ENCODE measurements at regions not wholly inside any gene's neighbourhood (a gene's known extent, or its start where the extent isn't known, plus 50 kb on each side); places are given as distances from the start of the nearest gene placed in this dataset.

GRCh38 chr6:14837435-14837834 is 408.4 kb upstream of the JARID2 start:
- no peaks in the 10 kb centered on the region for H3K36me3 ChIP-seq
- H3K9me3 ChIP-seq, result no peaks in the 10 kb centered on the region
- H3K4me3 ChIP-seq, result no peak overlapping the region
- intact Hi-C loops (cut with DNase I), result no loop called here
- WGBS, 3 donors, result 96 to 97% (median 97%) methylated on average over 3 of the region's 3 CpGs
- no peak overlapping the region for H3K27ac ChIP-seq
- no peak for DNase-seq
- H3K4me1 ChIP-seq (ENCODE audit: insufficient read depth), result peaks cover 1% of the 10 kb centered on the region
- no peak for TF ChIP-seq EP300 (IDR thresholded peaks at IDR 0.05)
- TF ChIP-seq POLR2A (IDR thresholded peaks at IDR 0.05), result no peak
- TF ChIP-seq, protein P1, sequence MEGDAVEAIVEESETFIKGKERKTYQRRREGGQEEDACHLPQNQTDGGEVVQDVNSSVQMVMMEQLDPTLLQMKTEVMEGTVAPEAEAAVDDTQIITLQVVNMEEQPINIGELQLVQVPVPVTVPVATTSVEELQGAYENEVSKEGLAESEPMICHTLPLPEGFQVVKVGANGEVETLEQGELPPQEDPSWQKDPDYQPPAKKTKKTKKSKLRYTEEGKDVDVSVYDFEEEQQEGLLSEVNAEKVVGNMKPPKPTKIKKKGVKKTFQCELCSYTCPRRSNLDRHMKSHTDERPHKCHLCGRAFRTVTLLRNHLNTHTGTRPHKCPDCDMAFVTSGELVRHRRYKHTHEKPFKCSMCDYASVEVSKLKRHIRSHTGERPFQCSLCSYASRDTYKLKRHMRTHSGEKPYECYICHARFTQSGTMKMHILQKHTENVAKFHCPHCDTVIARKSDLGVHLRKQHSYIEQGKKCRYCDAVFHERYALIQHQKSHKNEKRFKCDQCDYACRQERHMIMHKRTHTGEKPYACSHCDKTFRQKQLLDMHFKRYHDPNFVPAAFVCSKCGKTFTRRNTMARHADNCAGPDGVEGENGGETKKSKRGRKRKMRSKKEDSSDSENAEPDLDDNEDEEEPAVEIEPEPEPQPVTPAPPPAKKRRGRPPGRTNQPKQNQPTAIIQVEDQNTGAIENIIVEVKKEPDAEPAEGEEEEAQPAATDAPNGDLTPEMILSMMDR (IDR thresholded peaks at IDR 0.05), result no peak
- no peaks in the 10 kb centered on the region for H3K27me3 ChIP-seq

- WGBS, 3 donors, result 17 to 26% (median 26%) methylated on average over 4 of the region's 4 CpGs
Observed at GRCh38 chr6:14838133-14838583, 407.7 kb upstream of the JARID2 start.

GRCh38 chr6:14841901-14842421 is 403.9 kb upstream of the JARID2 start:
- Histone ChIP-seq H3K27ac (no peak overlapping the region), H3K27me3 (no peaks in the 10 kb centered on the region), H3K4me3 (no peak overlapping the region), H3K36me3 (no peaks in the 10 kb centered on the region), H3K4me1 (ENCODE audit: insufficient read depth) (peaks cover 4% of the 10 kb centered on the region), H3K9me3 (no peaks in the 10 kb centered on the region)
- WGBS, 3 donors, result 21 to 27% (median 26%) methylated on average over 8 of the region's 8 CpGs
- TF ChIP-seq POLR2A (IDR thresholded peaks at IDR 0.05) (no peak), EP300 (IDR thresholded peaks at IDR 0.05) (peak; percentile 46)
- TF ChIP-seq, protein P1 (IDR thresholded peaks at IDR 0.05), result no peak
- intact Hi-C loops (cut with DNase I), result no loop called here
- DNase-seq, result peak in 1 of 5 donors; percentile 33

More at GRCh38 chr6:14838133-14838583, 407.7 kb upstream of the JARID2 start:
- intact Hi-C loops (cut with DNase I), result no loop called here
- Histone ChIP-seq H3K27me3 (no peaks in the 10 kb centered on the region), H3K4me3 (no peak overlapping the region), H3K27ac (no peak overlapping the region), H3K36me3 (no peaks in the 10 kb centered on the region), H3K9me3 (no peaks in the 10 kb centered on the region), H3K4me1 (ENCODE audit: insufficient read depth) (peaks cover 1% of the 10 kb centered on the region)
- no peak for TF ChIP-seq EP300 (IDR thresholded peaks at IDR 0.05)
- TF ChIP-seq POLR2A (IDR thresholded peaks at IDR 0.05), result no peak
- TF ChIP-seq, protein P1 (IDR thresholded peaks at IDR 0.05), result no peak
- DNase-seq, result no peak

- Histone ChIP-seq H3K36me3 (no peaks in the 10 kb centered on the region), H3K4me1 (ENCODE audit: insufficient read depth) (peaks cover 3% of the 10 kb centered on the region), H3K27me3 (no peaks in the 10 kb centered on the region), H3K4me3 (no peak overlapping the region), H3K27ac (no peak overlapping the region), H3K9me3 (no peaks in the 10 kb centered on the region)
- intact Hi-C loops (cut with DNase I), result no loop called here
- TF ChIP-seq POLR2A (IDR thresholded peaks at IDR 0.05), result no peak
- TF ChIP-seq, protein P1 (IDR thresholded peaks at IDR 0.05), result no peak
- TF ChIP-seq EP300 (IDR thresholded peaks at IDR 0.05), result no peak
- 59 to 65% (median 64%) methylated on average over 17 of the region's 17 CpGs for WGBS, 3 donors
- DNase-seq, result no peak
Observed at GRCh38 chr6:14844411-14844810, 401.5 kb upstream of the JARID2 start.
